ENCODE measurements at regions not wholly inside any gene's neighbourhood (a gene's known extent, or its start where the extent isn't known, plus 50 kb on each side); places are given as distances from the start of the nearest gene placed in this dataset.
"Not testable (repeated sequence)": the region's sequence is repeated elsewhere in the genome, so short reads cannot be mapped to it uniquely, and the experiment has no call there.

- no peak for TF ChIP-seq CTCF (IDR thresholded peaks at IDR 0.05; ENCODE audit: insufficient read depth, low read length)
- H3K4me3 ChIP-seq (ENCODE audit: low read depth, low read length) = no peak overlapping the region
- no peak for DNase-seq (ENCODE audit: low read depth)
These were observed 248.0 kb downstream of the TRIML1 start for GRCh38 chr4:188387179-188387791.

GRCh38 chr4:188391349-188391748, 252.1 kb downstream of the TRIML1 start:
- DNase-seq (ENCODE audit: low read depth); H3K4me3 ChIP-seq (ENCODE audit: low read depth, low read length): not testable (repeated sequence)

- no peak for TF ChIP-seq CTCF (IDR thresholded peaks at IDR 0.05; ENCODE audit: insufficient read depth, low read length)
- no peak for DNase-seq (ENCODE audit: low read depth)
- H3K4me3 ChIP-seq (ENCODE audit: low read depth, low read length) = no peak overlapping the region
These were observed 256.8 kb downstream of the TRIML1 start for GRCh38 chr4:188396037-188396436.

GRCh38 chr4:188399834-188400233, 260.6 kb downstream of the TRIML1 start:
- no peak for TF ChIP-seq CTCF (IDR thresholded peaks at IDR 0.05; ENCODE audit: insufficient read depth, low read length)
- H3K4me3 ChIP-seq (ENCODE audit: low read depth, low read length) = no peak overlapping the region
- DNase-seq (ENCODE audit: low read depth) = no peak

- TF ChIP-seq CTCF (IDR thresholded peaks at IDR 0.05; ENCODE audit: insufficient read depth, low read length) = no peak
- no peak overlapping the region for H3K4me3 ChIP-seq (ENCODE audit: low read depth, low read length)
- DNase-seq (ENCODE audit: low read depth) = no peak
These were observed 261.2 kb downstream of the TRIML1 start for GRCh38 chr4:188400451-188400850.

GRCh38 chr4:188403272-188403671, 264.0 kb downstream of the TRIML1 start:
- DNase-seq (ENCODE audit: low read depth) = no peak
- H3K4me3 ChIP-seq (ENCODE audit: low read depth, low read length) = no peak overlapping the region
- no peak for TF ChIP-seq CTCF (IDR thresholded peaks at IDR 0.05; ENCODE audit: insufficient read depth, low read length)

GRCh38 chr4:188405071-188405835, 266.0 kb downstream of the TRIML1 start:
- H3K4me3 ChIP-seq (ENCODE audit: low read depth, low read length) = not testable (repeated sequence)
- peak; percentile 7 for DNase-seq (ENCODE audit: low read depth)
